ENCODE measurements at regions not wholly inside any gene's neighbourhood (a gene's known extent, or its start where the extent isn't known, plus 50 kb on each side); places are given as distances from the start of the nearest gene placed in this dataset.

DNA sequence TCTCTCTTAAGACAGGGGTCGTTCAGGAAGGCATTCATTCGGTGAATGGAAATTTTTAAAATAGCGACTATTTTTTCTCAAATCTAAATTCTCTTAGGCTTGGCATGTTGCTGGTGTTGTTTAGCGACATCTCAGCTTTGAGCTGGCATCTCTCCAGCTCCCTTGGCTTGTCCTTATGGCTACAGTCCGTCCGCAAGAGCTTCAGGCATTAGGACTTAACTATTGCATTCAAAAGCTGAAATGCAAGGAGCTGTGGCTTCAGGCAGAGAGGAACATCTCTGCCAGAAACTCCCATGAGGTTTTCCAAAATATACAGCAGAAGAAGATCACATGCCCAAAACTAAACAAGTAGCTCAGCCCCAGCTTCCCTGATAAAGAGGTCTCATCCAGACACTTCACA, 578.5 kb downstream of the EFNB2 start:
- H3K9me3 ChIP-seq (ENCODE audit: control insufficient read depth in 2 of 2, low read length in 2 of 2) = no peaks in the 10 kb centered on the region
- no peaks in the 10 kb centered on the region for H3K4me1 ChIP-seq (ENCODE audit: control insufficient read depth, insufficient read depth, low read length)
- H3K27ac ChIP-seq (ENCODE audit: low read length) = no peak overlapping the region
- H3K27me3 ChIP-seq (ENCODE audit: control insufficient read depth in 1 of 2, insufficient read depth in 2 of 2, low read length in 2 of 2) = no peaks in the 10 kb centered on the region
- H3K9ac ChIP-seq (ENCODE audit: low read length in 2 of 2) = no peak overlapping the region
- no peak overlapping the region for H3K4me3 ChIP-seq (ENCODE audit: low read length in 2 of 2)
- no peaks in the 10 kb centered on the region for H3K36me3 ChIP-seq (ENCODE audit: control insufficient read depth in 2 of 2, insufficient read depth in 2 of 2, low read length in 2 of 2)

DNA sequence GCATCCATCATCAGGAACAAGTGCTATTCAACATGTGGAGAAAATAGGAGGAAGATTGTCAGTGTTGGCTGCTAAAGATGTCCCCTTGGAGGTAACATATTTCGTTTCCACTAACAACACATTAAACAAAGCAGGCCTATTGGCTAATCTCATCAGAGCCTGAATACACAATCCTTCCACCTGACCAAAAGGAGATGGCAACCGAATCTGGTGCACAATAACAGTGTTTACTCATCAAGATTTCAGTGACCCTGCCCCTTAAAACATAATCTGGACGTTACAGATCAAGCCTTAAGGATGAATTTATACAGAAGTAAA, 582.5 kb downstream of the EFNB2 start:
- no peak overlapping the region for H3K9ac ChIP-seq (ENCODE audit: low read length in 2 of 2)
- H3K9me3 ChIP-seq (ENCODE audit: control insufficient read depth in 2 of 2, low read length in 2 of 2) = no peaks in the 10 kb centered on the region
- H3K36me3 ChIP-seq (ENCODE audit: control insufficient read depth in 2 of 2, insufficient read depth in 2 of 2, low read length in 2 of 2) = no peaks in the 10 kb centered on the region
- no peaks in the 10 kb centered on the region for H3K4me1 ChIP-seq (ENCODE audit: control insufficient read depth, insufficient read depth, low read length)
- no peak overlapping the region for H3K4me3 ChIP-seq (ENCODE audit: low read length in 2 of 2)
- no peaks in the 10 kb centered on the region for H3K27me3 ChIP-seq (ENCODE audit: control insufficient read depth in 1 of 2, insufficient read depth in 2 of 2, low read length in 2 of 2)
- no peak overlapping the region for H3K27ac ChIP-seq (ENCODE audit: low read length)

DNA sequence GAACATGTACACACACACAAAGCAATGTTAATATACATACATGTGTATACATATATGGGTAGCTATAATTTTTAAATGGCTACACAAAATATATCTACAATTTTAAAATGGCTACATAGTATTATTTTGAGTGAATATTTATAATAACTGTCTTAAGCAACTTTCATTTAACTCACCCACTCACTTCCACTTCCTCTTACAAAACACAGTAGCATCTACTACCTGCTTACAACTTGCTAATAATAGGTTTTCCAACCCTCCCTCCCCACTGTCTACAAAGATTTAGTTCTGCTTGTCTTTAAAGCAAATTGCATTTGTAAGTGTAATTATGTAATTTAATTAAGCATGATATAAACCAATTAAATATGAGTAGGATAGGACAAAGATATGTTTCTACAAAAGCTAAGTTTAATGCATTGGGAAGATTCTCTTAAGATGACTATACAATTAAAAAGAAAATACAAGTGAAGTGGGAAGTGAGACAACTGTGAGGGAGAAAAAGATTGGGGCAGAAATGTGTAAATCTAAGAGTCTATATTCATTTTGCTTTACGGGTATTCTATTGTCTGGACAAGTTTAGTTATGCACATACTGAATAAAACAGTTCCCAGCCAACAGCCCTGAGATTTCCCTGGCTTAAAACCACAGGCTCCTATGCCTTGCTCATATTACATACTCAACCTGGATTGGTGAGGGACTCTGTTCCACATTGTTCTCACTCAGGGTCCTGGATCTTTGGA, 583.1 kb downstream of the EFNB2 start:
- no peaks in the 10 kb centered on the region for H3K36me3 ChIP-seq (ENCODE audit: control insufficient read depth in 2 of 2, insufficient read depth in 2 of 2, low read length in 2 of 2)
- no peaks in the 10 kb centered on the region for H3K4me1 ChIP-seq (ENCODE audit: control insufficient read depth, insufficient read depth, low read length)
- no peak overlapping the region for H3K9ac ChIP-seq (ENCODE audit: low read length in 2 of 2)
- H3K27me3 ChIP-seq (ENCODE audit: control insufficient read depth in 1 of 2, insufficient read depth in 2 of 2, low read length in 2 of 2) = no peaks in the 10 kb centered on the region
- H3K27ac ChIP-seq (ENCODE audit: low read length) = no peak overlapping the region
- no peaks in the 10 kb centered on the region for H3K9me3 ChIP-seq (ENCODE audit: control insufficient read depth in 2 of 2, low read length in 2 of 2)
- H3K4me3 ChIP-seq (ENCODE audit: low read length in 2 of 2) = no peak overlapping the region

DNA sequence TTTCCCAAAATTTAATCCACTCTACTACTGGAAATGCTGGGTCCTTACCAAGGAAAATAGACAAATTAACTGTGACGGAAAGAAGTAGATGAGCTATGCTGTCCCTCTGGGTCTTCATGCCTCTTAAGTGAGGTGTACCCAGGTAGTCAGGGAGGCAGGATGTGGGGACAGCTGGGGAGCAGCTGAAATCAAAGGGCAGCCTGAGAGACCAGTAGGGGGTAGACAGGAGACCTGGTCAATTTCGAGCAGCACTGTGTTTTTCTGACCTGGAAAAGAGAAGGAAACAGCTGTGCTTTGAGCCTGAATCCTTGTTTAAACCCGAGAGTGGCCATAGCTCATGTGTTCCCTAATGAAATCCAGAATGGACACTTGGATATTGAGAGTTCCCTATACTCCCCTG, 587.3 kb downstream of the EFNB2 start:
- no peak overlapping the region for H3K9ac ChIP-seq (ENCODE audit: low read length in 2 of 2)
- no peaks in the 10 kb centered on the region for H3K27me3 ChIP-seq (ENCODE audit: control insufficient read depth in 1 of 2, insufficient read depth in 2 of 2, low read length in 2 of 2)
- H3K27ac ChIP-seq (ENCODE audit: low read length) = no peak overlapping the region
- H3K4me3 ChIP-seq (ENCODE audit: low read length in 2 of 2) = no peak overlapping the region
- no peaks in the 10 kb centered on the region for H3K9me3 ChIP-seq (ENCODE audit: control insufficient read depth in 2 of 2, low read length in 2 of 2)
- H3K4me1 ChIP-seq (ENCODE audit: control insufficient read depth, insufficient read depth, low read length) = no peaks in the 10 kb centered on the region
- H3K36me3 ChIP-seq (ENCODE audit: control insufficient read depth in 2 of 2, insufficient read depth in 2 of 2, low read length in 2 of 2) = no peaks in the 10 kb centered on the region

DNA sequence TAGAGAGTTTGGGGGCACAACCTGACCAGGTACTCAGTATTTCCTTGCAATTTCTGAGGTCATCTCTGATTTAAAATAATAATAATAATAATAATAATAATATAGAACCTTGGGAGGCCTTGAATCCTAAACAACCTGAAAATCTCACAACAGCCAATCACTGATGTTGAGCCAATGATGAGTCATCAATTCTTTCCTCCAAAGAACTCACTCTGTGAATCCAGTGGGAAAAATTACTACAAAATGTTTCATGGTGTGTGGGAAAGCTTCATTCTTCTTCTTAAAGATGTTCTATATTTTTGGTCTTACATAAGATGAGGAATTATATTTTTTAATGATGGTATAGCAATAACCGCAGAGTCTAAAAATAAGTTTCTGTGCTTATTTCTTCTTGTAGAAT, 594.6 kb downstream of the EFNB2 start:
- H3K36me3 ChIP-seq (ENCODE audit: control insufficient read depth in 2 of 2, insufficient read depth in 2 of 2, low read length in 2 of 2) = no peaks in the 10 kb centered on the region
- H3K27me3 ChIP-seq (ENCODE audit: control insufficient read depth in 1 of 2, insufficient read depth in 2 of 2, low read length in 2 of 2) = no peaks in the 10 kb centered on the region

DNA sequence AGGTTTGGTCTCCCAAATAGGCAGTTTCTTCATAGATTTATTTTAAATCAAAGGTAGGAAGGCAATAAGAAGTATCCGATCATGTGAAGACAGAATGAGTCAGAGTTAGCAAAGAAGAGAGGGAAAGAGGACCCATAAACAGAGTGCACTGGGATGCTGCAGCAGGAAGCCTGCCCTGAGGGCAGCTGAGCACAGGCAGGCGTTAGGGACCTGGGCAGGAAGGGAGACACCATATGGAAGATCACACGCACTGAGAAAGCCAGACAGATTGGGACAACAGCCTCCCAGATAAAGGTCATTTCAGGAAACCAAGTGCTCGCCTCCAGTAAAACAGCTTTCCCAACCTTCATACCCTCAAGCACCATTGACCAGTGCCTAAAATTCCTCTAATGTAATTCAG, 598.0 kb downstream of the EFNB2 start:
- H3K9ac ChIP-seq (ENCODE audit: low read length in 2 of 2) = no peak overlapping the region
- no peaks in the 10 kb centered on the region for H3K27me3 ChIP-seq (ENCODE audit: control insufficient read depth in 1 of 2, insufficient read depth in 2 of 2, low read length in 2 of 2)
- no peaks in the 10 kb centered on the region for H3K9me3 ChIP-seq (ENCODE audit: control insufficient read depth in 2 of 2, low read length in 2 of 2)
- H3K4me3 ChIP-seq (ENCODE audit: low read length in 2 of 2) = no peak overlapping the region
- no peaks in the 10 kb centered on the region for H3K36me3 ChIP-seq (ENCODE audit: control insufficient read depth in 2 of 2, insufficient read depth in 2 of 2, low read length in 2 of 2)
- H3K27ac ChIP-seq (ENCODE audit: low read length) = no peak overlapping the region
- H3K4me1 ChIP-seq (ENCODE audit: control insufficient read depth, insufficient read depth, low read length) = no peaks in the 10 kb centered on the region

More for the DNA sequence above, 594.6 kb downstream of the EFNB2 start:
- Histone ChIP-seq H3K4me3 (ENCODE audit: low read length in 2 of 2) (no peak overlapping the region), H3K27ac (ENCODE audit: low read length) (no peak overlapping the region), H3K9ac (ENCODE audit: low read length in 2 of 2) (no peak overlapping the region), H3K9me3 (ENCODE audit: control insufficient read depth in 2 of 2, low read length in 2 of 2) (no peaks in the 10 kb centered on the region), H3K4me1 (ENCODE audit: control insufficient read depth, insufficient read depth, low read length) (no peaks in the 10 kb centered on the region)

DNA sequence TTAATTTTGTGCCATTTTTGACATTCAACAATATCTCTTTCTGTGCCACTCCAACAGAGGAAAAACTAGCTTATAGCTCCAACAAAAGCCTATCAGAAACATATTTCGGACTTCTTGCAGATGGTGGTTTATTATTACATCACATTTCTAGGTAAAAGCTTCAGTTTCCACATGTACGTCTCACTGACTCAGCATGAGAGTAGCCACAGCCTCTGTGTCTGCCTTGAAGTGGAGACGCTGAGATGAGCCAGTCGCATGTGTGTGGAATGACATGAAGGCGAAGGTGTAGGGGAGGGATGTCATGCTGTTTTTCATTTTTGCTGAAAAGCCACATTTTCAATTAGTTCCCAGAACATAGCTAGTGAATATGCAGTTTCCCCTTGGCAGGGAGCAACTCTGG, 598.6 kb downstream of the EFNB2 start:
- Histone ChIP-seq H3K4me3 (ENCODE audit: low read length in 2 of 2) (no peak overlapping the region), H3K36me3 (ENCODE audit: control insufficient read depth in 2 of 2, insufficient read depth in 2 of 2, low read length in 2 of 2) (no peaks in the 10 kb centered on the region), H3K27me3 (ENCODE audit: control insufficient read depth in 1 of 2, insufficient read depth in 2 of 2, low read length in 2 of 2) (no peaks in the 10 kb centered on the region), H3K9me3 (ENCODE audit: control insufficient read depth in 2 of 2, low read length in 2 of 2) (no peaks in the 10 kb centered on the region), H3K27ac (ENCODE audit: low read length) (no peak overlapping the region), H3K9ac (ENCODE audit: low read length in 2 of 2) (no peak overlapping the region), H3K4me1 (ENCODE audit: control insufficient read depth, insufficient read depth, low read length) (no peaks in the 10 kb centered on the region)

DNA sequence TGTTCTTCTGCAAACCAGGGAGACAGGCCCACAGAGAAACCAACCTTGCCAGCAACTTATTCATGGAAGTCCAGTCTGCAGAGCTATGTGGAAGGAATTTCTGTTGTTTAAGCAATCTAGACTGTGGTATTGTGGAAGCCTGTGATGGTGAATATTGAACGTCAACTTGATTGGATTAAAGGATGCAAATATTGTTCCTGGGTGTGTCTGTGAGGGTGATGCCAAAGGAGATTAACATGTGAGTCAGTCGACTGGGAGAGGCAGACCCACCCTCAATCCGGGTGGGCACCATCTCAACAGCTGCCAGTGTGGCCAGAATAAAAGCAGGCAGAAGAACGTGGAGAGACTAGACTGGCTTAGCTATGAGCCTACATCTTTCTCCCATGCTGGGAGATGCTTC, 606.0 kb downstream of the EFNB2 start:
- H3K9ac ChIP-seq (ENCODE audit: low read length in 2 of 2) = no peak overlapping the region
- no peaks in the 10 kb centered on the region for H3K4me1 ChIP-seq (ENCODE audit: control insufficient read depth, insufficient read depth, low read length)
- H3K4me3 ChIP-seq (ENCODE audit: low read length in 2 of 2) = no peak overlapping the region
- H3K27ac ChIP-seq (ENCODE audit: low read length) = no peak overlapping the region
- H3K9me3 ChIP-seq (ENCODE audit: control insufficient read depth in 2 of 2, low read length in 2 of 2) = no peaks in the 10 kb centered on the region
- H3K27me3 ChIP-seq (ENCODE audit: control insufficient read depth in 1 of 2, insufficient read depth in 2 of 2, low read length in 2 of 2) = no peaks in the 10 kb centered on the region
- H3K36me3 ChIP-seq (ENCODE audit: control insufficient read depth in 2 of 2, insufficient read depth in 2 of 2, low read length in 2 of 2) = no peaks in the 10 kb centered on the region

DNA sequence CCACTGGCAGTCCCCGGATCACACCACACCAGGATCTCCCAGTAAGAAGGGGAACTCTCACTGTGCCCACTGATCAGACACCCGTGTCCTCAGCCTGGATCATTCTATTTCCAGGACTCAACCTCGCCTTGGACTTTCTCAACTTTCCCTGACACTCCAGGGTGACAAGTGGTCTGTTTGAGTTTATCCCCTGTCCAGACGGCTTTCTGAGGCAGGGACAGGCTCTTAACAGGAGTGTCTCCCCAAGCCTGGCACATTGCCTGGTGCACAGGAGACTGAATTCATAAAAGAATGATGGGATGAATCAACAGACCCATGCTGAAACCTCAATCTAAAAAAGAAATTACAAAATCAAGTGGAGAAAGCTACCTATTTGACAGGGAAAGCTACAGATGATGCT, 606.6 kb downstream of the EFNB2 start:
- H3K27ac ChIP-seq (ENCODE audit: low read length) = no peak overlapping the region
- no peak overlapping the region for H3K9ac ChIP-seq (ENCODE audit: low read length in 2 of 2)
- H3K4me3 ChIP-seq (ENCODE audit: low read length in 2 of 2) = no peak overlapping the region
- H3K36me3 ChIP-seq (ENCODE audit: control insufficient read depth in 2 of 2, insufficient read depth in 2 of 2, low read length in 2 of 2) = no peaks in the 10 kb centered on the region
- no peaks in the 10 kb centered on the region for H3K4me1 ChIP-seq (ENCODE audit: control insufficient read depth, insufficient read depth, low read length)
- no peaks in the 10 kb centered on the region for H3K9me3 ChIP-seq (ENCODE audit: control insufficient read depth in 2 of 2, low read length in 2 of 2)
- no peaks in the 10 kb centered on the region for H3K27me3 ChIP-seq (ENCODE audit: control insufficient read depth in 1 of 2, insufficient read depth in 2 of 2, low read length in 2 of 2)

DNA sequence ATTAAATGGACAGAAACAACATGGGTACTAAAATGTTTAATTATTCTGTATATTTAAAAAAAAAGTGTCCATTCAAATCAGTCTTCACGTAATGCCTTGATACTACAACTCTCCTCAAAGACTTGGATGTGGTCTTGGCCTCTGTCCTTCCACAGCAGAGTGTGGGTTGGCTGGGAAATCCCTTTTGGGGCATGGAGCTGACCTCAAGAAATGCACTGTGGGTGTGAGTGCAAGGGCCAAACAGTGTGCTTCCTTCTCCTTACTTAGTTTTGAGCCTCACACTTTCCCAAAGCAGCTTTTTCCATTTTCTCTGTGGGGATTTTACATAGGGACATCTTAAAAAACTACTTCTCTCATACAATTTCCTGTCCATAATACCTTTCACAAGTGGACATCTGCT, 607.4 kb downstream of the EFNB2 start:
- Histone ChIP-seq H3K36me3 (ENCODE audit: control insufficient read depth in 2 of 2, insufficient read depth in 2 of 2, low read length in 2 of 2) (no peaks in the 10 kb centered on the region), H3K9me3 (ENCODE audit: control insufficient read depth in 2 of 2, low read length in 2 of 2) (no peaks in the 10 kb centered on the region), H3K27me3 (ENCODE audit: control insufficient read depth in 1 of 2, insufficient read depth in 2 of 2, low read length in 2 of 2) (no peaks in the 10 kb centered on the region), H3K4me1 (ENCODE audit: control insufficient read depth, insufficient read depth, low read length) (no peaks in the 10 kb centered on the region), H3K27ac (ENCODE audit: low read length) (no peak overlapping the region), H3K9ac (ENCODE audit: low read length in 2 of 2) (no peak overlapping the region), H3K4me3 (ENCODE audit: low read length in 2 of 2) (no peak overlapping the region)

DNA sequence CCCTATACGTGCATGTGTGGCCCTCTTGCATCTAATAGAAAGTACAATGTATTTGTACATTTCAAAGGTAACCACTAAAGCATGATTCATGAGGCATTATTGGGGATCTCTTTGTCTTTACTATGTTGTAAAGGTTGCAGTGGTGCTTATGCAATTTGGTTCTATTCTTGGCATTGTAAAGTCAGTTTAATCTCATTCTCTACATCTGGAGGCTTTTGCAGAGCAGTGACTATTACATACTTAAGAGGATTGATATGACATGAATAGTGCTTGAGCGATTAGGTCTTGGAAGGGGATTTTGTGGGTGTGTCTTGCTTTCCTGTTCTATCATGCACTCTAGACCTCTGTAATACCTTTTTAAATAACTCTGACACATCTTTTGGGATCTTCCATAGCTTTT, 610.0 kb downstream of the EFNB2 start:
- Histone ChIP-seq H3K4me3 (ENCODE audit: low read length in 2 of 2) (no peak overlapping the region), H3K4me1 (ENCODE audit: control insufficient read depth, insufficient read depth, low read length) (no peaks in the 10 kb centered on the region), H3K36me3 (ENCODE audit: control insufficient read depth in 2 of 2, insufficient read depth in 2 of 2, low read length in 2 of 2) (no peaks in the 10 kb centered on the region), H3K27ac (ENCODE audit: low read length) (no peak overlapping the region), H3K9ac (ENCODE audit: low read length in 2 of 2) (no peak overlapping the region), H3K27me3 (ENCODE audit: control insufficient read depth in 1 of 2, insufficient read depth in 2 of 2, low read length in 2 of 2) (no peaks in the 10 kb centered on the region), H3K9me3 (ENCODE audit: control insufficient read depth in 2 of 2, low read length in 2 of 2) (no peaks in the 10 kb centered on the region)
